IPS DF 6.9 (cell line): ENCODE measurements at regions not wholly inside any gene's neighbourhood (a gene's known extent, or its start where the extent isn't known, plus 50 kb on each side); places are given as distances from the start of the nearest gene placed in this dataset.
"Not testable (repeated sequence)": the region's sequence is repeated elsewhere in the genome, so short reads cannot be mapped to it uniquely, and the experiment has no call there.

Experiments
- DNase-seq: peaks from one replicate; pipeline ENCODE4 v3.0.0-alpha.2; 2013; ENCODE audit warnings: low read depth, low spot score
- H3K27ac ChIP-seq: one replicate; pipeline ENCODE4 v1.5.1; 2013; ENCODE audit warnings: low read length, control low read depth
- H3K27me3 ChIP-seq: 2 replicates; pipeline ENCODE4 v1.6.1; 2013; ENCODE audit warnings: mild to moderate bottlenecking, low read length; ENCODE audit not compliant: control insufficient read depth, insufficient read depth
- H3K36me3 ChIP-seq: 2 replicates; pipeline ENCODE4 v1.6.1; 2013; ENCODE audit warnings: low read length; ENCODE audit not compliant: control insufficient read depth, insufficient read depth
- H3K4me1 ChIP-seq: 2 replicates; pipeline ENCODE4 v1.6.1; 2013; ENCODE audit warnings: low read length; ENCODE audit not compliant: control insufficient read depth, insufficient read depth
- H3K4me3 ChIP-seq: 2 replicates; pipeline ENCODE4 v1.5.1; 2013; ENCODE audit warnings: mild to moderate bottlenecking, low read length
- H3K9me3 ChIP-seq: 2 replicates; pipeline ENCODE4 v1.6.1; 2013; ENCODE audit warnings: low read length, inconsistent platforms; ENCODE audit not compliant: control insufficient read depth, insufficient read depth
- WGBS: extraction: QIAGEN DNeasy Blood & Tissue Kit; methylation state at CpG from one replicate; pipeline ENCODE4 v1.1.7; 2013; ENCODE audit warnings: mixed read lengths, missing lambda C conversion rate; ENCODE audit not compliant: insufficient read length, insufficient coverage; 5-methylcytosine and 5-hydroxymethylcytosine counted together

DNA sequence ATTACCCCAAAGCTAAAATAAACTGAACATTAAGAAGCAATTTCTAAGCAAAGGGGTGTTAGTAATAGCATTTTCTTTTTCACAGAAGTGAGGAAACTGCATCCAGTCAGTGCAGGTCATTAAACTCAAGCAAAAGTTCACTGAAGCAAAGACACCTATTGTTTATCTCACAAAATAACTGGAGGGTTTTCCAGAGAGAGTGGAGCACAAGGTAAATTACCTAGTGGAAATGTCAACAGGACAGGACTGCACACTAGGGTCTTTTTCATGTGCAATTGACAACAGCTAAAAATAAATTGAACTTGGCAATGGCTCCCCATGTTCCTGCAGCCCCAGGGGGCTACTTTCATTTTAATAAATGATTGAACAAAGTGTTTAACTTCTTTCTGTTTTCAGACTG is 742.0 kb downstream of the GALC start:
- H3K4me3 ChIP-seq: no peak overlapping the region
- no peaks in the 10 kb centered on the region for H3K27me3 ChIP-seq
- DNase-seq: no peak
- no peaks in the 10 kb centered on the region for H3K36me3 ChIP-seq
- no peaks in the 10 kb centered on the region for H3K4me1 ChIP-seq
- no peak overlapping the region for H3K27ac ChIP-seq
- H3K9me3 ChIP-seq: no peaks in the 10 kb centered on the region

DNA sequence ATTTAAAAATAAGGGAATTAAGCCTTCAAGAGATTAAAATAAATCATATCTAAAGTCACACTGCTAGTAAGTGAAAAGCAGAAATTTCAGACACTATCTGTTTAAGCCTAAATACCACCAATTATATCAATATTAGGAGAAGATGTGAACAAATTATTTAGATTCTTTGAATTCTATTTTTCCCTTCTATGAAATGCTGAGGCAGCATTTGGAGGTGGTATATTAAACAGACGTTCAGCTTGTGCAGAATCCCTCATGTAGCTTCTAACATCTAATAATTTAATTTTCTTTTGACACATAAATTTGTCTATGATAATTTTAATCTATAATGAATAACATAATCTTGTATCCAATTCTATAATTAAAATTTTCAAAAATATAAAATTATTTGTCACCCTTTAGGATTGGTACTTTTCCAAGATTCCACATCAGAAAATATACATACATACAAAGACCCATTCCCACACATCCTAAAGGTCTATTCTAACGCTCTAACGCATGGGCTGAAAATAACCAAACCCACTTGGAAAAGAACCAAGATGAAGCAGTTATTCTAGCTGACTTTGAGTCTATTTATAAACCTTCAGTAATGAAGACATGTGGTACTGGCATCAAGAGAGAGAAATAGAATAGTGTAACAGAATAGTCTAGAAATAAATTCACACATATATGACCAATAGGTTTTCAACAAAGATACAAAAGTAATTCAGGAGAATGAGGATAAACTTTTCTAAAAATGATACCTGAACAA is 751.8 kb downstream of the GALC start:
- no peaks in the 10 kb centered on the region; the same call in 1 of the 2 replicates for H3K4me1 ChIP-seq
- H3K27me3 ChIP-seq: no peaks in the 10 kb centered on the region
- no peaks in the 10 kb centered on the region for H3K9me3 ChIP-seq
- no peak overlapping the region for H3K27ac ChIP-seq
- no peak for DNase-seq
- H3K4me3 ChIP-seq: no peak overlapping the region
- WGBS: no CpG with 5 or more reads among the region's 3 CpGs
- no peaks in the 10 kb centered on the region for H3K36me3 ChIP-seq

DNA sequence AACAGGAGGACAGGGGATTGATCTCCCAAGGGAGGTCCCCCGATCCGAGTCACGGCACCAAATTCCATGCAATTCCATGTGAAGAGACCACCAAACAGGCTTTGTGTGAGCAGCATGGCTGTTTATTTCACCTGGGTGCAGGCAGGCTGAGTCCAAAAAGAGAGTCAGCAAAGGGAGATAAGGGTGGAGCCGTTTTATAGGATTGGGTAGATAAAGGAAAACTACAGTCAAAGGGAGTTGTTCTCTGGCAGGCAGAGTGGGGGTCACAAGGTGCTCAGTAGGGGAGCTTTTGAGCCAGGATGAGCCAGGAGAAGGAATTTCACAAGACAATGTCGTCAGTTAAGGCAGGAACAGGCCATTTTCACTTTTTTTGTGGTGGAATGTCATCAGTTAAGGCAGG is 752.7 kb downstream of the GALC start:
- no CpG with 5 or more reads among the region's 5 CpGs for WGBS
- not testable (repeated sequence) for H3K9me3 ChIP-seq, H3K4me1 ChIP-seq, H3K27ac ChIP-seq, H3K27me3 ChIP-seq, DNase-seq, H3K36me3 ChIP-seq
- H3K4me3 ChIP-seq: peak overlapping the region; percentile 9; the same call in 1 of the 2 replicates

DNA sequence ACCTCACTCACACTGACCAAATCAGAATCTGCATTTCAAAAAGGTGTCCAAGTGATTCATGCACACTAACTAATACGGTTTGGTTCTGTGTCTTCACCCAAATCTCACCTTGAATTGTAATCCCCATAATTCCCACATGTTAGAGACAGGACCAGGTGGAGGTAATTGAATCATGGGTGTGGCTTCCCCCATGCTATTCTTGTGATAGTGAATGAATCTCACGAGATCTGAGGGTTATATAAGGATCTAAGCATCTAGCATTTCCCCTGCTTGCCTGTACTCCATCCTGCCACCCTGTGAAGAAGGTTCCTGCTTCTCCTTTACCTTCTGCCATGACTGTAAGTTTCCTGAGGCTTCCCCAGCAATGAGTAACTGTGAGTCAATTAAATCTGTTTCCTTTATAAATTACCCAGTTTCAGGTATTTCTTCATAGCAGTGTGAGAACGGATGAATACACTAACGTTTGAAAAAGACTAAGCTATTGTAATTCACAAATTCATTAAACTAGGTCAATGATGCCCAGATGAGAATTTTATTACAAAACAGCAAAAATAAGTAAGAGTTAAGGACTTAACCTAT is 759.1 kb downstream of the GALC start:
- H3K27me3 ChIP-seq: no peaks in the 10 kb centered on the region
- no peaks in the 10 kb centered on the region for H3K9me3 ChIP-seq
- no peak overlapping the region for H3K27ac ChIP-seq
- no CpG with 5 or more reads among the region's 4 CpGs for WGBS
- no peak overlapping the region for H3K4me3 ChIP-seq
- no peaks in the 10 kb centered on the region for H3K36me3 ChIP-seq
- peaks cover 3% of the 10 kb centered on the region; the same call in 1 of the 2 replicates for H3K4me1 ChIP-seq
- no peak for DNase-seq

DNA sequence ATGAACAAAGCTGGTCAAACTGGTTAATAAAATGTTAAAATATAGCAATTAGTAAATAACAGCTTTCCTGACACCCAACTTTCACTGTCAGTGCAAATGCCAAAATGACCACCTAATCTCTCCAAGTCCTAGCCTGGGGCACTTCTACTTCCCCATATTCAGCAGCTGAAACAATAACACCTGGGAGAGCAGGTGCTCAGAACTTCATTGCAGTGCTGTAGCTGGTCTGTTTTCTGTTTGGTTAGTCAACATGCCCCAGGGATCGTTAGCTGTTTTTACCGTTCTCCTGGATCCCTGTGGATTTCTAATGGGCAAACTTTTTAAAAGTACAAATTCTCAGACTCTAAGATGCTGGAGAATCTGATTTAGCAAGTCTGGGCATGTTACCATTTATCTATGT is 759.7 kb downstream of the GALC start:
- H3K27me3 ChIP-seq: no peaks in the 10 kb centered on the region
- no peaks in the 10 kb centered on the region for H3K36me3 ChIP-seq
- H3K27ac ChIP-seq: no peak overlapping the region
- DNase-seq: no peak
- no peak overlapping the region for H3K4me3 ChIP-seq
- peaks cover 3% of the 10 kb centered on the region; the same call in 1 of the 2 replicates for H3K4me1 ChIP-seq
- WGBS: no CpG with 5 or more reads among the region's 2 CpGs
- no peaks in the 10 kb centered on the region for H3K9me3 ChIP-seq

DNA sequence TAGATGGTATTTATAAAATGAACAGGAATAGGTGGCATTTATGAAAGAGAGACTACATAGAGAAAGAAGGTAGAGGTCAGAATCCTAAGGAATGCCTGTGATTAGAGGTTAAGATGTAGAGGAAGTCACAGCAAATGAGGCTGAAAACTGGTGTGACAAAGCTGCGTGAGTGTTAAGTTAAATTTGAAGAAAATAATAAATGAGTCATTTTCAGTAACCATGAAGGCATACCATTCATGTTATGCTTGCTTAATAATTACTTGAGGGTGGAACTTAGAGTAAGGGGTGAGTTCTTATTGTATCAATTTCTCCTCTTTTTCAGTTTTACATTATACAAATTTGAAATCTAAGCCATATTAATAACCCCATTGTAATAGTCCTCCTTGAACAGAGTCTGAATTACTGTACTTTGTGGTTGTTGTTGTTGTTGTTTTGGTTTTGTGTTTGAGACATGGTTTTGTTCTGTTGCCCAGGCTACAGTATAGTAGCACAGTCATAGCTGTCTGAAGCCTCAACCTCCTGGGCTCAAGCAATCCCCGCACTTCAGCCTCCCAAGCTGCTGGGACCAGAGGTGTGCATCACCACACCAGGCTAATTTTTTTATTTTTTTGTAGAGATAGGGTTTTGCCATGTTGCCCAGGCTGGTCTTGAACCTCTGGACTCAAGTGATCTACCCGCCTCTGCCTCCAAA is 761.5 kb downstream of the GALC start:
- Histone ChIP-seq H3K36me3 (no peaks in the 10 kb centered on the region), H3K27ac (no peak overlapping the region), H3K4me1 (peaks cover 3% of the 10 kb centered on the region; the same call in 1 of the 2 replicates), H3K4me3 (no peak overlapping the region), H3K27me3 (no peaks in the 10 kb centered on the region), H3K9me3 (no peaks in the 10 kb centered on the region)
- WGBS: no CpG with 5 or more reads among the region's 3 CpGs
- no peak for DNase-seq

DNA sequence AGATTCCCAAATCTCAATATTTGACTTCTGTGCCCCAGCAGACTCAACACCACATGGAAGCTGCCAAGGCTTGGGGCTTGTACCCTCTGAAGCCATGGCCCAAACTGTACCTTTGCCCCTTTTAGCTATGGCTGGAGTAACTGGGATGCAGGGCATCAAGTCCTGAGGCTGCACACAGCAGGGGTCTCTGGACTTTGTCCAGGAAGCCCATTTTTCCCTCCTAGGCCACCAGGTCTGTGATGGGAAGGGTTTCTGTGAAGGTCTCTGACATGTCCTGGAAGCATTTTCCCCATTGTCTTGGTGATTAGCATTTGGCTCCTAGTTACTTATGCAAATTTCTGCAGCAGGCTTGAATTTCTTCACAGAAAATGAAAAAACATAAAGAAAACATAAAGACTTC is 762.3 kb downstream of the GALC start:
- Histone ChIP-seq H3K4me1 (peaks cover 3% of the 10 kb centered on the region; the same call in 1 of the 2 replicates), H3K27ac (no peak overlapping the region), H3K4me3 (no peak overlapping the region), H3K36me3 (no peaks in the 10 kb centered on the region), H3K9me3 (no peaks in the 10 kb centered on the region), H3K27me3 (no peaks in the 10 kb centered on the region)
- no peak for DNase-seq

DNA sequence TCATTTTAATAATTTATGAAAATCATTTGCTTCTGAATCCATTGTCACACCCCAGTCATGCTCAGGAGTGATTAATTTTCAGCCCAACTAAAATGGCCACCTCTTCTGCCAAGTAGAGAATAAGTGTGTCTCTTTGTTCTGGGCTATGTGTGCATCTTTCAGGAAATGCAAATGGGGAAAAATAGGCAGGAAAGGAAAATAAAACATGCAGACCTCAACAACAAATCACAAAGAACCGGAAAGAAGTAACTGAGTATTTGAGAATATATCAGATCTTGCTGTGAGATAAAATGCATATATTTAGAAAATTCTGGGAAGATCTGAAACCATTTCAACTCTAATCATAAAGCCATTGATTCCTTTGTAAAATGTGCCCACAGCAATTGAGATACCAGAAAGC is 763.9 kb downstream of the GALC start:
- DNase-seq: no peak
- Histone ChIP-seq H3K4me1 (peaks cover 3% of the 10 kb centered on the region; the same call in 1 of the 2 replicates), H3K4me3 (no peak overlapping the region), H3K36me3 (no peaks in the 10 kb centered on the region), H3K27ac (no peak overlapping the region), H3K27me3 (no peaks in the 10 kb centered on the region), H3K9me3 (no peaks in the 10 kb centered on the region)
- WGBS: no CpG with 5 or more reads among the region's 1 CpG

DNA sequence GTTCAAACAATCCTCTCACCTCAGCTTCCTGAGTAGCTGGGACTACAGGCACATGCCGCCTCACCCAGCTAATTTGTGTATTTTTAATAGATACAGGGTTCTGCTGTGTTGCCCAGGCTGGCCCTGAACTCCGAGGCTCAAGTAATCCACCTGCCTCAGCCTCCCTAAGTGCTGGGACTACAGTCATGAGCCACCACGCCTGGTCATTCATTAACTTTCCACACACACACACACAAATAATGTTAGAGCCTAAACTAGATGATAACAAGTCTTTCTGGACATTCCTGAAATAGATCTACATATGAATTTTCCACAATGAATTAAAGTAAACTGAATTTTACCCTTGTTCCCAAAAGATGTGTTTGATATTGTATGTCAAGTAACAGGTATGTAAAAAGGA is 776.0 kb downstream of the GALC start:
- no CpG with 5 or more reads among the region's 3 CpGs for whole genome bisulfite sequencing
- Histone ChIP-seq H3K36me3 (no peaks in the 10 kb centered on the region), H3K9me3 (no peaks in the 10 kb centered on the region), H3K27me3 (no peaks in the 10 kb centered on the region), H3K4me3 (no peak overlapping the region), H3K4me1 (no peaks in the 10 kb centered on the region), H3K27ac (no peak overlapping the region)
- no peak for DNase-seq

DNA sequence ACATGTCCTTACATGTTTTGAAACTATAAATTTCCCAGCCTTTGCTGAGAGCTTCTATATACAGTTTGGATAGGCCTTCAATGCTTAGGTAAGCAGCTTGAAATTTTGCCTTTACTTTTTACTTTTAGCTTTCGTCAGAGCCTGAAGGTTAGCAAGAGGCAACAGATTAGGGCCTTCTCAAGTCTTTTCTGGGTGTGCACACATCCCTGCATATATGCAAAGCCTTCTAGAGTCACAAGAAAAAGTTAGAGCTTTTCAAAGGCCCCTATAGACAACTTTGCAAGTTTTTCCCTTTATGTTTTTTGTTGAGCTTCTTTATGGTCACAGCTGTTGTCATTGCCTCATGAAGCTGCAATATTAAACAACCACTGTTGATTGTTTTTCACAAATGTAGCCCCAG is 778.4 kb downstream of the GALC start:
- Histone ChIP-seq H3K36me3 (no peaks in the 10 kb centered on the region), H3K4me1 (no peaks in the 10 kb centered on the region), H3K27me3 (no peaks in the 10 kb centered on the region), H3K9me3 (no peaks in the 10 kb centered on the region), H3K27ac (no peak overlapping the region), H3K4me3 (no peak overlapping the region)
- WGBS: no CpG with 5 or more reads among the region's 1 CpG
- no peak for DNase-seq
